ENCODE measurements at regions not wholly inside any gene's neighbourhood (a gene's known extent, or its start where the extent isn't known, plus 50 kb on each side); places are given as distances from the start of the nearest gene placed in this dataset.
"Not testable (repeated sequence)": the region's sequence is repeated elsewhere in the genome, so short reads cannot be mapped to it uniquely, and the experiment has no call there.

GRCh38 chr9:27818348-27818747 lies 245.1 kb upstream of the C9orf72 start:
- TF ChIP-seq, protein P1, sequence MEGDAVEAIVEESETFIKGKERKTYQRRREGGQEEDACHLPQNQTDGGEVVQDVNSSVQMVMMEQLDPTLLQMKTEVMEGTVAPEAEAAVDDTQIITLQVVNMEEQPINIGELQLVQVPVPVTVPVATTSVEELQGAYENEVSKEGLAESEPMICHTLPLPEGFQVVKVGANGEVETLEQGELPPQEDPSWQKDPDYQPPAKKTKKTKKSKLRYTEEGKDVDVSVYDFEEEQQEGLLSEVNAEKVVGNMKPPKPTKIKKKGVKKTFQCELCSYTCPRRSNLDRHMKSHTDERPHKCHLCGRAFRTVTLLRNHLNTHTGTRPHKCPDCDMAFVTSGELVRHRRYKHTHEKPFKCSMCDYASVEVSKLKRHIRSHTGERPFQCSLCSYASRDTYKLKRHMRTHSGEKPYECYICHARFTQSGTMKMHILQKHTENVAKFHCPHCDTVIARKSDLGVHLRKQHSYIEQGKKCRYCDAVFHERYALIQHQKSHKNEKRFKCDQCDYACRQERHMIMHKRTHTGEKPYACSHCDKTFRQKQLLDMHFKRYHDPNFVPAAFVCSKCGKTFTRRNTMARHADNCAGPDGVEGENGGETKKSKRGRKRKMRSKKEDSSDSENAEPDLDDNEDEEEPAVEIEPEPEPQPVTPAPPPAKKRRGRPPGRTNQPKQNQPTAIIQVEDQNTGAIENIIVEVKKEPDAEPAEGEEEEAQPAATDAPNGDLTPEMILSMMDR (IDR thresholded peaks at IDR 0.05), result no peak
- TF ChIP-seq POLR2A (IDR thresholded peaks at IDR 0.05), result no peak
- no peak overlapping the region for H3K4me3 ChIP-seq (ENCODE audit: low read depth, poor library complexity, severe bottlenecking)
- WGBS, 2 donors, result 82 to 90% methylated on average over 7 of the region's 7 CpGs
- intact Hi-C loops (cut with DNase I; ENCODE audit: low total_unique reads), result no loop called here
- no peak for DNase-seq (ENCODE audit: low spot score in 2 of 2)

- intact Hi-C loops (cut with DNase I; ENCODE audit: low total_unique reads), result no loop called here
- no peak for TF ChIP-seq POLR2A (IDR thresholded peaks at IDR 0.05)
- TF ChIP-seq, protein P1 (IDR thresholded peaks at IDR 0.05), result no peak
- no peak overlapping the region for H3K4me3 ChIP-seq (ENCODE audit: low read depth, poor library complexity, severe bottlenecking)
Observed at GRCh38 chr9:27828908-27829307, 255.6 kb upstream of the C9orf72 start.

DNA sequence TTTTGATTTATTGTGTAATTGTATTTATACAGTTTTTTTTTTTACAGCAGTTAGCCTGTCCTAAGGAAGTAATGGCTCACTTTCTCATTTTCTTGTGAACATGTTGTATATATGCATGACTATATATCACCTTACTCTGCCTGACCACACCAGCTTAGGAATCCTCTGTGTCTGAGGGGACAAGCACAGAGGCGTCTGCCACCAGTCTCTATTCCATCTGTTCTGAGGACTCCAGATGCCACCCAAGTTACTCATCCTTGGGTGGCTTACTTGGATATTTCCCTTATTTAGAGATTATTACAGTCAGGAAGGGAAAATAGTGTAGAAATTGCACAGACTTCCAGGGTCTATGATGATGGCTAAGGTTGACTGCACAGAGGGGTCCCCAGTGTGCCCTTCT lies 256.3 kb upstream of the C9orf72 start:
- no peak for TF ChIP-seq POLR2A (IDR thresholded peaks at IDR 0.05)
- TF ChIP-seq, protein P1 (IDR thresholded peaks at IDR 0.05), result no peak
- H3K4me3 ChIP-seq (ENCODE audit: low read depth, poor library complexity, severe bottlenecking), result no peak overlapping the region
- 59 to 62% methylated on average over 1 of the region's 1 CpG for WGBS, 2 donors
- no peak for DNase-seq (ENCODE audit: low spot score in 2 of 2)
- intact Hi-C loops (cut with DNase I; ENCODE audit: low total_unique reads), result no loop called here

More at GRCh38 chr9:27828908-27829307, 255.6 kb upstream of the C9orf72 start:
- WGBS, 2 donors, result 80 to 87% methylated on average over 4 of the region's 4 CpGs
- no peak for DNase-seq (ENCODE audit: low spot score in 2 of 2)

GRCh38 chr9:27832108-27832507 lies 258.8 kb upstream of the C9orf72 start:
- DNase-seq (ENCODE audit: low spot score in 2 of 2); intact Hi-C loops (cut with DNase I; ENCODE audit: low total_unique reads); H3K4me3 ChIP-seq (ENCODE audit: low read depth, poor library complexity, severe bottlenecking): not testable (repeated sequence)
- WGBS, 2 donors, result 81 to 83% methylated on average over 3 of the region's 3 CpGs

- WGBS, 2 donors, result 92% methylated on average over 3 of the region's 3 CpGs; no CpG with 5 or more reads in 1 of the 2 donors
- no peak overlapping the region for H3K4me3 ChIP-seq (ENCODE audit: low read depth, poor library complexity, severe bottlenecking)
- DNase-seq (ENCODE audit: low spot score in 2 of 2), result no peak
- TF ChIP-seq POLR2A (IDR thresholded peaks at IDR 0.05), result no peak
- TF ChIP-seq, protein P1 (IDR thresholded peaks at IDR 0.05), result no peak
- intact Hi-C loops (cut with DNase I; ENCODE audit: low total_unique reads), result no loop called here
Observed at GRCh38 chr9:27835286-27835685, 262.0 kb upstream of the C9orf72 start.

DNA sequence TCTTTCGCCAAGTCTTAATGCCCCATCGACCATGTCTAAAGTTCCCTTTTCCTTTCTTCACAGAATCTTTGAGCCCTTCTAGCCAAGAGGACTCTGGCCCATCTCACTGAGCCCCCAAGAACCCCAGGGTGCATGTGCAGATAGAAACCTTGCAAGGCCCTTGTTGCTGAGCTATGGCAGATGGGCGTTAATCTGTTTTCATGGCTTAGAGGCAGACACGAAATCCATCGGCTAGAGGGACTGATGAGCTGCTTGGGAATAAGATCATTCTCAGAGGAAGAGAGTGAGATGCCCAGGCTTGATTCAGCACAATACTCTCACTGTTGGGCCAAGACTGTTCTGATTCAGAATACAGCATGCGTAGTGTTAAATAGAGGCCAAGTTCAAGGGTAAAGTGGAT lies 262.5 kb upstream of the C9orf72 start:
- DNase-seq (ENCODE audit: low spot score in 2 of 2), result no peak
- TF ChIP-seq, protein P1 (IDR thresholded peaks at IDR 0.05), result no peak
- TF ChIP-seq POLR2A (IDR thresholded peaks at IDR 0.05), result no peak
- WGBS, 2 donors, result 89 to 91% methylated on average over 6 of the region's 6 CpGs
- no peak overlapping the region for H3K4me3 ChIP-seq (ENCODE audit: low read depth, poor library complexity, severe bottlenecking)
- intact Hi-C loops (cut with DNase I; ENCODE audit: low total_unique reads), result no loop called here

Data from lower leg skin (tissue), 4 donors.